ENCODE measurements at regions not wholly inside any gene's neighbourhood (a gene's known extent, or its start where the extent isn't known, plus 50 kb on each side); places are given as distances from the start of the nearest gene placed in this dataset.
A peak's percentile ranks its signal among the peaks of the same experiment; 100 is the strongest.
"Not testable (repeated sequence)": the region's sequence is repeated elsewhere in the genome, so short reads cannot be mapped to it uniquely, and the experiment has no call there.

GRCh38 chr16:47916266-47916665 lies 239.5 kb downstream of the ABCC12 start:
- DNase-seq (no peak), FAIRE-seq (no peak), ATAC-seq (no peak)
- Histone ChIP-seq H3K36me3 (no peaks in the 10 kb centered on the region), H3K27me3 (no peaks in the 10 kb centered on the region), H3K4me1 (no peaks in the 10 kb centered on the region), H3K4me3 (no peak overlapping the region), H3K9me3 (no peaks in the 10 kb centered on the region), H3K27ac (no peak overlapping the region)
- WGBS, 2 donors = 47 to 49% methylated on average over 2 of the region's 2 CpGs
- intact Hi-C loops (cut with DNase I) = no loop called here
- TF ChIP-seq CTCF (IDR thresholded peaks at IDR 0.05) = no peak

GRCh38 chr16:47907109-47907508 lies 248.7 kb downstream of the ABCC12 start:
- ATAC-seq (no peak), DNase-seq (peak in 1 of 6 donors; percentile 45), FAIRE-seq (no peak)
- Histone ChIP-seq H3K36me3 (no peaks in the 10 kb centered on the region), H3K27ac (no peak overlapping the region), H3K27me3 (peaks cover 0 to 3% (median 0%) of the 10 kb centered on the region in 4 donors), H3K9me3 (no peaks in the 10 kb centered on the region), H3K4me1 (no peaks in the 10 kb centered on the region), H3K4me3 (no peak overlapping the region)
- intact Hi-C loops (cut with DNase I) = no loop called here
- 64 to 65% methylated on average over 13 of the region's 13 CpGs for WGBS, 2 donors
- TF ChIP-seq CTCF (IDR thresholded peaks at IDR 0.05) = no peak

- WGBS, 2 donors = 50 to 53% methylated on average over 3 of the region's 3 CpGs
- no peaks in the 10 kb centered on the region for H3K36me3 ChIP-seq
- TF ChIP-seq CTCF (IDR thresholded peaks at IDR 0.05) = no peak
- FAIRE-seq = no peak
- no peak for ATAC-seq
- intact Hi-C loops (cut with DNase I) = no loop called here
- no peaks in the 10 kb centered on the region for H3K9me3 ChIP-seq
- no peak for DNase-seq
- H3K4me3 ChIP-seq = no peak overlapping the region
- H3K4me1 ChIP-seq = no peaks in the 10 kb centered on the region
- H3K27me3 ChIP-seq = peaks cover 0 to 3% (median 0%) of the 10 kb centered on the region in 4 donors
- H3K27ac ChIP-seq = no peak overlapping the region
Measured at GRCh38 chr16:47905771-47906170, 250.0 kb downstream of the ABCC12 start.

- no peak for DNase-seq
- Histone ChIP-seq H3K9me3 (no peaks in the 10 kb centered on the region), H3K36me3 (no peaks in the 10 kb centered on the region), H3K4me3 (no peak overlapping the region), H3K27me3 (peaks cover 0 to 2% (median 0%) of the 10 kb centered on the region in 4 donors), H3K27ac (no peak overlapping the region), H3K4me1 (no peaks in the 10 kb centered on the region)
- TF ChIP-seq CTCF (IDR thresholded peaks at IDR 0.05) = no peak
- no peak for FAIRE-seq
- 51 to 60% methylated on average over 6 of the region's 6 CpGs for WGBS, 2 donors
- intact Hi-C loops (cut with DNase I) = no loop called here
- no peak for ATAC-seq
Measured at GRCh38 chr16:47904691-47905090, 251.1 kb downstream of the ABCC12 start.

- ATAC-seq = no peak
- DNase-seq = no peak
- 75% methylated on average over 10 of the region's 10 CpGs for whole genome bisulfite sequencing, 2 donors
- H3K4me3 ChIP-seq = no peak overlapping the region
- H3K36me3 ChIP-seq = no peaks in the 10 kb centered on the region
- intact Hi-C loops (cut with DNase I) = no loop called here
- H3K9me3 ChIP-seq = no peaks in the 10 kb centered on the region
- no peak overlapping the region for H3K27ac ChIP-seq
- no peaks in the 10 kb centered on the region for H3K4me1 ChIP-seq
- no peak for TF ChIP-seq CTCF (IDR thresholded peaks at IDR 0.05)
- H3K27me3 ChIP-seq = no peaks in the 10 kb centered on the region
- FAIRE-seq = no peak
Measured at GRCh38 chr16:47903470-47903869, 252.3 kb downstream of the ABCC12 start.

- not testable (repeated sequence) for DNase-seq
Measured at GRCh38 chr16:47897105-47897504, 258.7 kb downstream of the ABCC12 start.

More at GRCh38 chr16:47897105-47897504, 258.7 kb downstream of the ABCC12 start:
- H3K36me3 ChIP-seq; H3K27ac ChIP-seq; H3K27me3 ChIP-seq; H3K4me3 ChIP-seq; intact Hi-C loops (cut with DNase I); FAIRE-seq; ATAC-seq; H3K9me3 ChIP-seq; H3K4me1 ChIP-seq: not testable (repeated sequence)
- WGBS, 2 donors = 15 to 17% methylated on average over 5 of the region's 5 CpGs

Data from pancreas (tissue), 10 donors.